Upper lobe of right lung (tissue), 1 donor: ENCODE measurements at regions not wholly inside any gene's neighbourhood (a gene's known extent, or its start where the extent isn't known, plus 50 kb on each side); places are given as distances from the start of the nearest gene placed in this dataset.

Experiments
- ATAC-seq: fragments of 200-7000 bp; cut with Tn5 transposase; one replicate; pipeline ENCODE4 v1.9.1; 2020; ENCODE audit warnings: mild to moderate bottlenecking, moderate library complexity
- DNase-seq: peaks from one replicate; pipeline ENCODE4 v3.0.0-alpha.2; 2020
- H3K27ac ChIP-seq: fragments of 200-600 bp; one replicate; pipeline ENCODE4 v1.8.0; 2022
- H3K27me3 ChIP-seq: fragments of 200-600 bp; one replicate; pipeline ENCODE4 v1.8.0; 2022; ENCODE audit warnings: mild to moderate bottlenecking
- H3K36me3 ChIP-seq: fragments of 200-600 bp; one replicate; pipeline ENCODE4 v1.8.0; 2022
- H3K4me1 ChIP-seq: fragments of 200-600 bp; one replicate; pipeline ENCODE4 v1.8.0; 2022
- H3K4me3 ChIP-seq: fragments of 200-600 bp; one replicate; pipeline ENCODE4 v1.8.0; 2022; ENCODE audit warnings: mild to moderate bottlenecking
- H3K9me3 ChIP-seq: fragments of 200-600 bp; one replicate; pipeline ENCODE4 v1.8.0; 2022
- CTCF ChIP-seq: fragments of 200-600 bp; IDR thresholded peaks from one replicate; pipeline ENCODE4 v1.8.0; 2022; ENCODE audit warnings: antibody characterized with exemption
- intact Hi-C: fragments of 100-400 bp; cut with DNase I; formaldehyde crosslinking; loops from one replicate; pipeline ENCODE4 v1.11.0; 2022
- donor health status: DM: no; HTN: yes; CAD: no; lungs with severe emphysema.

- TF ChIP-seq CTCF = no peak
- H3K9me3 ChIP-seq = peaks cover 20% of the 10 kb centered on the region
- H3K4me1 ChIP-seq = no peaks in the 10 kb centered on the region
- no peaks in the 10 kb centered on the region for H3K27me3 ChIP-seq
- H3K36me3 ChIP-seq = no peaks in the 10 kb centered on the region
- no peak for ATAC-seq
- no peak overlapping the region for H3K27ac ChIP-seq
- no peak overlapping the region for H3K4me3 ChIP-seq
- DNase-seq = no peak
- intact Hi-C loops = no loop called here
Measured at GRCh38 chr9:80417211-80417773, 845.5 kb downstream of the TLE4 start.

GRCh38 chr9:80410106-80410505 is 838.3 kb downstream of the TLE4 start:
- H3K36me3 ChIP-seq = no peaks in the 10 kb centered on the region
- no peak overlapping the region for H3K27ac ChIP-seq
- DNase-seq (no peak), ATAC-seq (no peak)
- TF ChIP-seq CTCF = no peak
- no peaks in the 10 kb centered on the region for H3K4me1 ChIP-seq
- intact Hi-C loops = no loop called here
- no peaks in the 10 kb centered on the region for H3K27me3 ChIP-seq
- no peaks in the 10 kb centered on the region for H3K9me3 ChIP-seq
- no peak overlapping the region for H3K4me3 ChIP-seq

GRCh38 chr9:80407220-80407619 is 835.5 kb downstream of the TLE4 start:
- TF ChIP-seq CTCF = no peak
- Histone ChIP-seq H3K27me3 (no peaks in the 10 kb centered on the region), H3K4me3 (no peak overlapping the region), H3K27ac (no peak overlapping the region), H3K36me3 (no peaks in the 10 kb centered on the region), H3K9me3 (no peaks in the 10 kb centered on the region), H3K4me1 (no peaks in the 10 kb centered on the region)
- intact Hi-C loops = no loop called here
- ATAC-seq = no peak
- no peak for DNase-seq

DNA sequence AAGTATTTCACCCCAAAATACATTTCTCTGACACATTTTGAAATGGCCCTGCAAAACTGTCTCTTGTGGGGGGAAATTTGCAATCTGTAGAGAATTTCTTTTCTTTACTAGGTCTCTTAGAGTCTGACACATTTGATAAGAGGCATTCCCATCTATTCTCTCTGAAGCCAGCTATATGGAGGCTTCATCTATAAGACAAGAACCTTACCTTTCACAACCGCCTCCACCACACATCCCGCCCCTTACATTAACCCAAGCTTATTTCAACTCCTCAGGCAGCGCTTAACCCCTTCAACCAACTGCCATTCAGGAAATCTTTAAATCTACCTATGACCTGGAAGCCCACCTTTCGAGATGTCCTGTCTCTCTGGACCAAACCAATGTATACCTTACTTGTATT is 829.5 kb downstream of the TLE4 start:
- Histone ChIP-seq H3K9me3 (no peaks in the 10 kb centered on the region), H3K4me1 (no peaks in the 10 kb centered on the region), H3K27ac (no peak overlapping the region), H3K4me3 (no peak overlapping the region), H3K27me3 (no peaks in the 10 kb centered on the region), H3K36me3 (no peaks in the 10 kb centered on the region)
- TF ChIP-seq CTCF = no peak
- intact Hi-C loops = no loop called here
- ATAC-seq (no peak), DNase-seq (no peak)

- no peaks in the 10 kb centered on the region for H3K27me3 ChIP-seq
Measured at GRCh38 chr9:80400624-80401230, 829.0 kb downstream of the TLE4 start.

More at GRCh38 chr9:80400624-80401230, 829.0 kb downstream of the TLE4 start:
- no peaks in the 10 kb centered on the region for H3K36me3 ChIP-seq
- no peak overlapping the region for H3K27ac ChIP-seq
- intact Hi-C loops = no loop called here
- no peak for TF ChIP-seq CTCF
- ATAC-seq (no peak), DNase-seq (no peak)
- H3K9me3 ChIP-seq = no peaks in the 10 kb centered on the region
- no peaks in the 10 kb centered on the region for H3K4me1 ChIP-seq
- H3K4me3 ChIP-seq = no peak overlapping the region
